Astrocyte (in vitro differentiated cells and primary cell): ENCODE measurements at regions not wholly inside any gene's neighbourhood (a gene's known extent, or its start where the extent isn't known, plus 50 kb on each side); places are given as distances from the start of the nearest gene placed in this dataset.

ENCODE experiments used
- DNase-seq: peaks from one replicate; pipeline ENCODE4 v3.0.0-alpha.2; 2010; ENCODE audit warnings: low read depth
- FAIRE-seq: peaks from 2 replicates; lab custom pipeline; 2011; peaks lifted over from hg19 to GRCh38; lab: Jason Lieb, UNC
- H2AFZ ChIP-seq: 2 replicates; pipeline ENCODE4 v1.6.0; 2012; ENCODE audit warnings: low read depth, low read length, inconsistent platforms
- H3K27ac ChIP-seq: 2 replicates; pipeline ENCODE4 v1.5.1; 2011; ENCODE audit warnings: low read depth, low read length, inconsistent platforms
- H3K27me3 ChIP-seq: 2 replicates; pipeline ENCODE4 v1.6.0; 2011; ENCODE audit warnings: low read length, inconsistent platforms; ENCODE audit not compliant: insufficient read depth
- H3K36me3 ChIP-seq: 2 replicates; pipeline ENCODE4 v1.5.1; 2011; ENCODE audit warnings: low read length, inconsistent platforms; ENCODE audit not compliant: insufficient read depth
- H3K4me1 ChIP-seq: 2 replicates; pipeline ENCODE4 v1.5.1; 2011; ENCODE audit warnings: low read length, inconsistent platforms; ENCODE audit not compliant: insufficient read depth
- H3K4me2 ChIP-seq: 2 replicates; pipeline ENCODE4 v1.6.0; 2012; ENCODE audit warnings: low read length, inconsistent platforms
- H3K4me3 ChIP-seq: 2 replicates; pipeline ENCODE4 v1.5.1; 2011; ENCODE audit warnings: low read depth, mild to moderate bottlenecking, low read length, inconsistent platforms; ENCODE audit not compliant: insufficient read depth
- H3K79me2 ChIP-seq: 2 replicates; pipeline ENCODE4 v1.6.0; 2012; ENCODE audit warnings: mild to moderate bottlenecking, low read length, inconsistent platforms; ENCODE audit not compliant: insufficient read depth
- H3K9ac ChIP-seq: 2 replicates; pipeline ENCODE4 v1.6.0; 2012; ENCODE audit warnings: mild to moderate bottlenecking, low read length, inconsistent platforms
- H3K9me3 ChIP-seq: 2 replicates; pipeline ENCODE4 v1.5.1; 2012; ENCODE audit warnings: low read depth, mild to moderate bottlenecking, low read length, inconsistent platforms; ENCODE audit not compliant: insufficient read depth
- H4K20me1 ChIP-seq: 2 replicates; pipeline ENCODE4 v1.6.0; 2012; ENCODE audit warnings: low read length, inconsistent platforms; ENCODE audit not compliant: insufficient read depth
- H3K27ac Mint-ChIP-seq: one replicate; pipeline ENCODE4 v1.8.0; 2021; ENCODE audit warnings: mild to moderate bottlenecking, mixed read lengths; ENCODE audit not compliant: unreplicated experiment
- H3K27me3 Mint-ChIP-seq: one replicate; pipeline ENCODE4 v1.8.0; 2021; ENCODE audit warnings: low read depth, mixed read lengths; ENCODE audit not compliant: unreplicated experiment
- H3K36me3 Mint-ChIP-seq: one replicate; pipeline ENCODE4 v1.8.0; 2021; ENCODE audit warnings: low read depth, mixed read lengths; ENCODE audit not compliant: unreplicated experiment
- H3K4me1 Mint-ChIP-seq: one replicate; pipeline ENCODE4 v1.8.0; 2021; ENCODE audit warnings: low read depth, mixed read lengths; ENCODE audit not compliant: unreplicated experiment
- H3K4me3 Mint-ChIP-seq: one replicate; pipeline ENCODE4 v1.8.0; 2021; ENCODE audit warnings: mild to moderate bottlenecking, moderate library complexity, mixed read lengths; ENCODE audit not compliant: unreplicated experiment
- H3K9me3 Mint-ChIP-seq: one replicate; pipeline ENCODE4 v1.8.0; 2021; ENCODE audit warnings: mild to moderate bottlenecking, mixed read lengths; ENCODE audit not compliant: unreplicated experiment
- CTCF ChIP-seq: IDR thresholded peaks from 2 replicates; pipeline ENCODE4 v1.5.1; 2011; ENCODE audit warnings: low read depth, mild to moderate bottlenecking, inconsistent platforms, low read length, moderate library complexity; ENCODE audit not compliant: insufficient read depth
- EZH2 ChIP-seq: IDR thresholded peaks from 2 replicates; pipeline ENCODE4 v1.6.1; 2012; ENCODE audit warnings: mild to moderate bottlenecking, low read length, inconsistent platforms; ENCODE audit not compliant: insufficient read depth

GRCh38 chr18:72336786-72337185 is 207.4 kb downstream of the CBLN2 start:
- no peaks in the 10 kb centered on the region for H3K4me1 ChIP-seq
- no peak overlapping the region for H3K4me3 Mint-ChIP-seq
- H3K36me3 Mint-ChIP-seq: no peaks in the 10 kb centered on the region
- FAIRE-seq: no peak
- no peaks in the 10 kb centered on the region for H3K27me3 Mint-ChIP-seq
- no peaks in the 10 kb centered on the region for H3K9me3 ChIP-seq
- no peak overlapping the region for H3K4me3 ChIP-seq
- H3K9ac ChIP-seq: no peak overlapping the region
- no peaks in the 10 kb centered on the region for H4K20me1 ChIP-seq
- no peaks in the 10 kb centered on the region for H3K27me3 ChIP-seq
- H3K4me2 ChIP-seq: no peak overlapping the region
- H3K36me3 ChIP-seq: no peaks in the 10 kb centered on the region
- DNase-seq: peak; percentile 1
- H3K4me1 Mint-ChIP-seq: no peaks in the 10 kb centered on the region
- no peak overlapping the region for H3K27ac ChIP-seq
- TF ChIP-seq EZH2 (no peak), CTCF (no peak)
- no peak overlapping the region for H2AFZ ChIP-seq
- H3K27ac Mint-ChIP-seq: no peak overlapping the region
- H3K9me3 Mint-ChIP-seq: peaks cover 2% of the 10 kb centered on the region
- H3K79me2 ChIP-seq: no peaks in the 10 kb centered on the region

- H3K79me2 ChIP-seq: no peaks in the 10 kb centered on the region
- H3K9ac ChIP-seq: no peak overlapping the region
- H3K9me3 ChIP-seq: peaks cover 3% of the 10 kb centered on the region
- H3K9me3 Mint-ChIP-seq: peaks cover 2% of the 10 kb centered on the region
- H3K36me3 Mint-ChIP-seq: no peaks in the 10 kb centered on the region
- H3K4me3 ChIP-seq: no peak overlapping the region
- FAIRE-seq (no peak), DNase-seq (no peak)
- no peaks in the 10 kb centered on the region for H4K20me1 ChIP-seq
- H3K4me3 Mint-ChIP-seq: no peak overlapping the region
- no peak overlapping the region for H3K27ac ChIP-seq
- H3K4me1 Mint-ChIP-seq: no peaks in the 10 kb centered on the region
- no peaks in the 10 kb centered on the region for H3K27me3 ChIP-seq
- no peaks in the 10 kb centered on the region for H3K36me3 ChIP-seq
- no peaks in the 10 kb centered on the region for H3K4me1 ChIP-seq
- no peak overlapping the region for H3K27ac Mint-ChIP-seq
- no peak overlapping the region for H3K4me2 ChIP-seq
- H2AFZ ChIP-seq: no peak overlapping the region
- TF ChIP-seq EZH2: no peak
- no peak for TF ChIP-seq CTCF
- no peaks in the 10 kb centered on the region for H3K27me3 Mint-ChIP-seq
Measured at GRCh38 chr18:72329533-72329932, 214.6 kb downstream of the CBLN2 start.

GRCh38 chr18:72325307-72325706 is 218.8 kb downstream of the CBLN2 start:
- DNase-seq: no peak
- Histone ChIP-seq H3K9me3 (peaks cover 3% of the 10 kb centered on the region), H3K9ac (no peak overlapping the region), H3K4me3 (no peak overlapping the region), H3K79me2 (no peaks in the 10 kb centered on the region), H3K36me3 (no peaks in the 10 kb centered on the region), H3K27ac (no peak overlapping the region), H2AFZ (no peak overlapping the region), H3K4me2 (no peak overlapping the region), H4K20me1 (no peaks in the 10 kb centered on the region), H3K27me3 (no peaks in the 10 kb centered on the region), H3K4me1 (no peaks in the 10 kb centered on the region)
- H3K9me3 Mint-ChIP-seq: no peaks in the 10 kb centered on the region
- no peaks in the 10 kb centered on the region for H3K4me1 Mint-ChIP-seq
- H3K36me3 Mint-ChIP-seq: no peaks in the 10 kb centered on the region
- H3K27me3 Mint-ChIP-seq: no peaks in the 10 kb centered on the region
- no peak for FAIRE-seq
- TF ChIP-seq CTCF (no peak), EZH2 (no peak)
- H3K27ac Mint-ChIP-seq: no peak overlapping the region
- no peak overlapping the region for H3K4me3 Mint-ChIP-seq
